ENCODE measurements at regions not wholly inside any gene's neighbourhood (a gene's known extent, or its start where the extent isn't known, plus 50 kb on each side); places are given as distances from the start of the nearest gene placed in this dataset.
A peak's percentile ranks its signal among the peaks of the same experiment; 100 is the strongest.

DNA sequence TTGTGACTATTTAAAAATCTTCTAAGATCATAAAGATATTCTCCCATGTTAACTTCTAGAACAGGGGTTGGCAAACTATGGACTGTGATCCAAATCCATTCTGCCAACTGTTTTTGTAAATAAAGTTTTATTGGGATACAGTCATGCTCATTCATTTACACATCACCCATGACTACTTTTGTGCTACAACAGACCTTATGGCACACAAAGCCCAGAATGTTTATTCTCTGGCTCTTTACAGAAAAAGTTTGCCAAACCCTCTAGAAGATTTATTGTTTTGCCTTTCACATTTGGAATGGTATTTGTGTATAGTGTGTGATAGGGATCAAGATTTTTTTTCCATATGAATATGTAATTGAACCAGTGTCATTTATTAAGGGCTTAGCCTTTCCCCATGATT is 341.7 kb downstream of the CD83 start:
- Histone ChIP-seq H3K4me3 (no peak overlapping the region), H3K27ac (ENCODE audit: low read depth in 1 of 2, low read length in 1 of 2) (no peak overlapping the region), H3K9me3 (ENCODE audit: control insufficient read depth in 4 of 4, insufficient read depth in 3 of 4, low read length in 3 of 4) (no peaks in the 10 kb centered on the region), H3K9ac (ENCODE audit: insufficient read depth in 1 of 2, low read length in 2 of 2) (no peak overlapping the region), H3K4me1 (ENCODE audit: control insufficient read depth in 5 of 5, insufficient read depth in 5 of 5, low read length in 5 of 5) (peaks cover 1 to 13% (median 7%) of the 10 kb centered on the region in 5 donors), H3K36me3 (ENCODE audit: control insufficient read depth in 4 of 4, insufficient read depth in 4 of 4, low read length in 4 of 4) (no peaks in the 10 kb centered on the region), H3K27me3 (ENCODE audit: control insufficient read depth in 3 of 3, insufficient read depth in 3 of 3, low read length in 2 of 3) (no peaks in the 10 kb centered on the region)
- DNase-seq (no peak), ATAC-seq (ENCODE audit: insufficient read depth, low FRiP score) (no peak)
- TF ChIP-seq, protein P1, sequence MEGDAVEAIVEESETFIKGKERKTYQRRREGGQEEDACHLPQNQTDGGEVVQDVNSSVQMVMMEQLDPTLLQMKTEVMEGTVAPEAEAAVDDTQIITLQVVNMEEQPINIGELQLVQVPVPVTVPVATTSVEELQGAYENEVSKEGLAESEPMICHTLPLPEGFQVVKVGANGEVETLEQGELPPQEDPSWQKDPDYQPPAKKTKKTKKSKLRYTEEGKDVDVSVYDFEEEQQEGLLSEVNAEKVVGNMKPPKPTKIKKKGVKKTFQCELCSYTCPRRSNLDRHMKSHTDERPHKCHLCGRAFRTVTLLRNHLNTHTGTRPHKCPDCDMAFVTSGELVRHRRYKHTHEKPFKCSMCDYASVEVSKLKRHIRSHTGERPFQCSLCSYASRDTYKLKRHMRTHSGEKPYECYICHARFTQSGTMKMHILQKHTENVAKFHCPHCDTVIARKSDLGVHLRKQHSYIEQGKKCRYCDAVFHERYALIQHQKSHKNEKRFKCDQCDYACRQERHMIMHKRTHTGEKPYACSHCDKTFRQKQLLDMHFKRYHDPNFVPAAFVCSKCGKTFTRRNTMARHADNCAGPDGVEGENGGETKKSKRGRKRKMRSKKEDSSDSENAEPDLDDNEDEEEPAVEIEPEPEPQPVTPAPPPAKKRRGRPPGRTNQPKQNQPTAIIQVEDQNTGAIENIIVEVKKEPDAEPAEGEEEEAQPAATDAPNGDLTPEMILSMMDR (IDR thresholded peaks at IDR 0.05; ENCODE audit: control extremely low read depth, extremely low read depth): no peak

GRCh38 chr6:14460556-14460955 is 343.0 kb downstream of the CD83 start:
- H3K9ac ChIP-seq (ENCODE audit: insufficient read depth in 1 of 2, low read length in 2 of 2): no peak overlapping the region
- no peaks in the 10 kb centered on the region for H3K36me3 ChIP-seq (ENCODE audit: control insufficient read depth in 4 of 4, insufficient read depth in 4 of 4, low read length in 4 of 4)
- no peak overlapping the region for H3K4me3 ChIP-seq
- peak in 2 of 3 donors; percentile 74 to 75 for DNase-seq
- no peak for ATAC-seq (ENCODE audit: insufficient read depth, low FRiP score)
- TF ChIP-seq, protein P1 (IDR thresholded peaks at IDR 0.05; ENCODE audit: control extremely low read depth, extremely low read depth): no peak
- H3K27ac ChIP-seq (ENCODE audit: low read depth in 1 of 2, low read length in 1 of 2): no peak overlapping the region
- H3K4me1 ChIP-seq (ENCODE audit: control insufficient read depth in 5 of 5, insufficient read depth in 5 of 5, low read length in 5 of 5): peaks cover 0 to 13% (median 5%) of the 10 kb centered on the region in 5 donors
- peaks cover 0 to 3% (median 0%) of the 10 kb centered on the region in 4 donors for H3K9me3 ChIP-seq (ENCODE audit: control insufficient read depth in 4 of 4, insufficient read depth in 3 of 4, low read length in 3 of 4)
- no peaks in the 10 kb centered on the region for H3K27me3 ChIP-seq (ENCODE audit: control insufficient read depth in 3 of 3, insufficient read depth in 3 of 3, low read length in 2 of 3)

- ATAC-seq (ENCODE audit: insufficient read depth, low FRiP score) (no peak), DNase-seq (no peak)
- Histone ChIP-seq H3K27ac (ENCODE audit: low read depth in 1 of 2, low read length in 1 of 2) (no peak overlapping the region), H3K27me3 (ENCODE audit: control insufficient read depth in 3 of 3, insufficient read depth in 3 of 3, low read length in 2 of 3) (no peaks in the 10 kb centered on the region), H3K4me3 (no peak overlapping the region), H3K4me1 (ENCODE audit: control insufficient read depth in 5 of 5, insufficient read depth in 5 of 5, low read length in 5 of 5) (peaks cover 0 to 13% (median 5%) of the 10 kb centered on the region in 5 donors), H3K9ac (ENCODE audit: insufficient read depth in 1 of 2, low read length in 2 of 2) (no peak overlapping the region), H3K36me3 (ENCODE audit: control insufficient read depth in 4 of 4, insufficient read depth in 4 of 4, low read length in 4 of 4) (no peaks in the 10 kb centered on the region), H3K9me3 (ENCODE audit: control insufficient read depth in 4 of 4, insufficient read depth in 3 of 4, low read length in 3 of 4) (peaks cover 0 to 3% (median 0%) of the 10 kb centered on the region in 4 donors)
- 93 to 99% methylated on average over 3 of the region's 3 CpGs for WGBS, 2 donors
- TF ChIP-seq, protein P1 (IDR thresholded peaks at IDR 0.05; ENCODE audit: control extremely low read depth, extremely low read depth): no peak
Observed at GRCh38 chr6:14462135-14462534, 344.6 kb downstream of the CD83 start.

DNA sequence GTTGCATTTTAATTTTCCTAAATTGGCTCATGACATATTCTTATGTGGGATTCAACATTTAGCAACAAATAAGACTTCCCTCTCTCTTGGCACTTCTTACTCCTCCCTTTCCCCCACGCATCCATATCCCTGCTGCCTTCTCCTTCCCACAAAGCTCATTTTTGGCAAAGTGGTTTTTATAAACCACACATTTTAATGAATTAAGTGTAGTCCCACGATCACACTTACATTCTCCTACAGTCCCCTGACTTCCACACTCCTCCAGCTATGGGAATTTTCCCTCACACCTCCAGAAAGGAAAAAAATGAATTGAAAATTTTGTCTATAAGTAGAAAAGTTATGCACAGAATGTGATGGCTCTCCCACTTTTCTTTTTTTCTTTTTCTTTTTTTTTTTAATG is 345.0 kb downstream of the CD83 start:
- no peak overlapping the region for H3K9ac ChIP-seq (ENCODE audit: insufficient read depth in 1 of 2, low read length in 2 of 2)
- TF ChIP-seq, protein P1 (IDR thresholded peaks at IDR 0.05; ENCODE audit: control extremely low read depth, extremely low read depth): no peak
- DNase-seq (no peak), ATAC-seq (ENCODE audit: insufficient read depth, low FRiP score) (no peak)
- no peaks in the 10 kb centered on the region for H3K27me3 ChIP-seq (ENCODE audit: control insufficient read depth in 3 of 3, insufficient read depth in 3 of 3, low read length in 2 of 3)
- no peak overlapping the region for H3K4me3 ChIP-seq
- peaks cover 0 to 3% (median 0%) of the 10 kb centered on the region in 4 donors for H3K9me3 ChIP-seq (ENCODE audit: control insufficient read depth in 4 of 4, insufficient read depth in 3 of 4, low read length in 3 of 4)
- H3K27ac ChIP-seq (ENCODE audit: low read depth in 1 of 2, low read length in 1 of 2): no peak overlapping the region
- 81 to 86% methylated on average over 2 of the region's 2 CpGs for WGBS, 2 donors
- H3K36me3 ChIP-seq (ENCODE audit: control insufficient read depth in 4 of 4, insufficient read depth in 4 of 4, low read length in 4 of 4): no peaks in the 10 kb centered on the region
- peaks cover 0 to 13% (median under 1%) of the 10 kb centered on the region in 5 donors for H3K4me1 ChIP-seq (ENCODE audit: control insufficient read depth in 5 of 5, insufficient read depth in 5 of 5, low read length in 5 of 5)
